ENCODE measurements at regions not wholly inside any gene's neighbourhood (a gene's known extent, or its start where the extent isn't known, plus 50 kb on each side); places are given as distances from the start of the nearest gene placed in this dataset.
"Not testable (repeated sequence)": the region's sequence is repeated elsewhere in the genome, so short reads cannot be mapped to it uniquely, and the experiment has no call there.

- Histone ChIP-seq H3K4me3 (no peak overlapping the region), H3K27ac (no peak overlapping the region)
- TF ChIP-seq CTCF (IDR thresholded peaks at IDR 0.05), result no peak
- no peak for DNase-seq (ENCODE audit: low spot score)
Measured at GRCh38 chr12:75631831-75632230, 120.4 kb upstream of the KRR1 start.

- DNase-seq (ENCODE audit: low spot score), result no peak
- no peak for TF ChIP-seq CTCF (IDR thresholded peaks at IDR 0.05)
- no peak overlapping the region for H3K4me3 ChIP-seq
- H3K27ac ChIP-seq, result no peak overlapping the region
Measured at GRCh38 chr12:75630091-75630490, 118.7 kb upstream of the KRR1 start.

GRCh38 chr12:75628916-75629315, 117.5 kb upstream of the KRR1 start:
- no peak overlapping the region for H3K4me3 ChIP-seq

GRCh38 chr12:75628511-75628910, 117.1 kb upstream of the KRR1 start:
- no peak for TF ChIP-seq CTCF (IDR thresholded peaks at IDR 0.05)
- H3K27ac ChIP-seq, result no peak overlapping the region
- no peak for DNase-seq (ENCODE audit: low spot score)
- no peak overlapping the region for H3K4me3 ChIP-seq

More at GRCh38 chr12:75628916-75629315, 117.5 kb upstream of the KRR1 start:
- H3K27ac ChIP-seq, result no peak overlapping the region
- DNase-seq (ENCODE audit: low spot score), result no peak
- TF ChIP-seq CTCF (IDR thresholded peaks at IDR 0.05), result no peak

GRCh38 chr12:75623631-75624154, 112.3 kb upstream of the KRR1 start:
- no peak overlapping the region for H3K4me3 ChIP-seq
- no peak for TF ChIP-seq CTCF (IDR thresholded peaks at IDR 0.05)
- no peak overlapping the region for H3K27ac ChIP-seq
- DNase-seq (ENCODE audit: low spot score), result no peak

GRCh38 chr12:75622492-75622891, 111.1 kb upstream of the KRR1 start:
- no peak overlapping the region for H3K27ac ChIP-seq
- TF ChIP-seq CTCF (IDR thresholded peaks at IDR 0.05), result no peak
- H3K4me3 ChIP-seq, result no peak overlapping the region
- no peak for DNase-seq (ENCODE audit: low spot score)

GRCh38 chr12:75614396-75614795, 103.0 kb upstream of the KRR1 start:
- not testable (repeated sequence) for DNase-seq (ENCODE audit: low spot score); H3K27ac ChIP-seq; H3K4me3 ChIP-seq

- no peak overlapping the region for H3K27ac ChIP-seq
Measured at GRCh38 chr12:75613981-75614380, 102.6 kb upstream of the KRR1 start.

More at GRCh38 chr12:75613981-75614380, 102.6 kb upstream of the KRR1 start:
- TF ChIP-seq CTCF (IDR thresholded peaks at IDR 0.05), result no peak
- no peak for DNase-seq (ENCODE audit: low spot score)
- H3K4me3 ChIP-seq, result no peak overlapping the region

Measured in coronary artery (tissue), 2 donors.